Neural cell (in vitro differentiated cells): ENCODE measurements at regions not wholly inside any gene's neighbourhood (a gene's known extent, or its start where the extent isn't known, plus 50 kb on each side); places are given as distances from the start of the nearest gene placed in this dataset.

ENCODE experiments used
- CTCF ChIP-seq: fragments of 450-650 bp; IDR thresholded peaks from 2 replicates; pipeline ENCODE4 v1.5.1; 2014; ENCODE audit warnings: antibody characterized with exemption, mild to moderate bottlenecking, moderate library complexity; ENCODE audit not compliant: poor library complexity, severe bottlenecking
- EP300 ChIP-seq: fragments of 450-650 bp; conservative IDR thresholded peaks from 2 replicates; pipeline ENCODE4 v1.6.1; 2014; ENCODE audit warnings: antibody characterized with exemption, mild to moderate bottlenecking, moderate library complexity; ENCODE audit not compliant: poor library complexity, severe bottlenecking
- EZH2 ChIP-seq: fragments of 200-600, 300-800 bp; shearing (Covaris generic), sonication (generic); IDR thresholded peaks from 2 replicates; pipeline ENCODE4 v1.6.1; 2014; ENCODE audit warnings: antibody characterized with exemption, low read length, borderline replicate concordance, mild to moderate bottlenecking; ENCODE audit not compliant: insufficient read depth, poor library complexity, severe bottlenecking
- MXI1 ChIP-seq: fragments of 450-650 bp; conservative IDR thresholded peaks from 2 replicates; pipeline ENCODE4 v1.6.1; 2014; ENCODE audit warnings: antibody characterized with exemption, mild to moderate bottlenecking; ENCODE audit not compliant: poor library complexity, severe bottlenecking
- POLR2AphosphoS5 ChIP-seq: IDR thresholded peaks from 2 replicates; pipeline ENCODE4 v1.6.1; 2012
- TAF1 ChIP-seq: IDR thresholded peaks from 2 replicates; pipeline ENCODE4 v1.6.1; 2012; ENCODE audit warnings: low read depth
- TF ChIP-seq, protein P1 (sequence below): IDR thresholded peaks from 2 replicates; pipeline ENCODE4 v1.6.1; 2012; ENCODE audit warnings: borderline replicate concordance

DNA sequence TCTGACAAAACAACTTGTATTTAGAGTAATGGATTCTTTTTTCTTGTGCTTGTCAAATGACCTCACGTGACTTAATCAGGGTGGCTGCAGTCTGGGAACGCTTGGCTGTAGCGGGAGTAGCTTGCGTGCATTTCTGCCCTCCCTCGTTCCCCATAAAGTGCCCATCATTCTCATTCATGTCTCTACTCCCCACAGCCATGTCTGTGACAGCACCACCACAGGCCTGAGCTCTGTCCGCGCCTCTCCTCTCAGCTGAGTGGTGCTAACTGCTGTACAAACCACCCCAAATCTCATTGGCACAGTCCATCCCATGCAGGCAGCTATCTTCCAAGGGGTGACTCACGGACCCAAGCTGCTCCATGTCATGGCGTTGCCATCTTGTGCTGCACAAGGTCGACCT, 161.7 kb downstream of the TSN start:
- TF ChIP-seq CTCF (no peak), MXI1 (no peak), TAF1 (no peak), POLR2AphosphoS5 (no peak), EZH2 (no peak), EP300 (no peak)
- TF ChIP-seq, protein P1, sequence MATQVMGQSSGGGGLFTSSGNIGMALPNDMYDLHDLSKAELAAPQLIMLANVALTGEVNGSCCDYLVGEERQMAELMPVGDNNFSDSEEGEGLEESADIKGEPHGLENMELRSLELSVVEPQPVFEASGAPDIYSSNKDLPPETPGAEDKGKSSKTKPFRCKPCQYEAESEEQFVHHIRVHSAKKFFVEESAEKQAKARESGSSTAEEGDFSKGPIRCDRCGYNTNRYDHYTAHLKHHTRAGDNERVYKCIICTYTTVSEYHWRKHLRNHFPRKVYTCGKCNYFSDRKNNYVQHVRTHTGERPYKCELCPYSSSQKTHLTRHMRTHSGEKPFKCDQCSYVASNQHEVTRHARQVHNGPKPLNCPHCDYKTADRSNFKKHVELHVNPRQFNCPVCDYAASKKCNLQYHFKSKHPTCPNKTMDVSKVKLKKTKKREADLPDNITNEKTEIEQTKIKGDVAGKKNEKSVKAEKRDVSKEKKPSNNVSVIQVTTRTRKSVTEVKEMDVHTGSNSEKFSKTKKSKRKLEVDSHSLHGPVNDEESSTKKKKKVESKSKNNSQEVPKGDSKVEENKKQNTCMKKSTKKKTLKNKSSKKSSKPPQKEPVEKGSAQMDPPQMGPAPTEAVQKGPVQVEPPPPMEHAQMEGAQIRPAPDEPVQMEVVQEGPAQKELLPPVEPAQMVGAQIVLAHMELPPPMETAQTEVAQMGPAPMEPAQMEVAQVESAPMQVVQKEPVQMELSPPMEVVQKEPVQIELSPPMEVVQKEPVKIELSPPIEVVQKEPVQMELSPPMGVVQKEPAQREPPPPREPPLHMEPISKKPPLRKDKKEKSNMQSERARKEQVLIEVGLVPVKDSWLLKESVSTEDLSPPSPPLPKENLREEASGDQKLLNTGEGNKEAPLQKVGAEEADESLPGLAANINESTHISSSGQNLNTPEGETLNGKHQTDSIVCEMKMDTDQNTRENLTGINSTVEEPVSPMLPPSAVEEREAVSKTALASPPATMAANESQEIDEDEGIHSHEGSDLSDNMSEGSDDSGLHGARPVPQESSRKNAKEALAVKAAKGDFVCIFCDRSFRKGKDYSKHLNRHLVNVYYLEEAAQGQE, result no peak
